Erythroblast (primary cell): ENCODE measurements at regions not wholly inside any gene's neighbourhood (a gene's known extent, or its start where the extent isn't known, plus 50 kb on each side); places are given as distances from the start of the nearest gene placed in this dataset.

Source experiments
- GATA1 ChIP-seq: IDR thresholded peaks from 2 replicates; pipeline ENCODE4 v1.6.1; 2011; ENCODE audit warnings: low read depth, mild to moderate bottlenecking, control low read depth, low read length, moderate library complexity
- POLR2A ChIP-seq: IDR thresholded peaks from 2 replicates; pipeline ENCODE4 v1.6.1; 2011; ENCODE audit warnings: mild to moderate bottlenecking, low read length

DNA sequence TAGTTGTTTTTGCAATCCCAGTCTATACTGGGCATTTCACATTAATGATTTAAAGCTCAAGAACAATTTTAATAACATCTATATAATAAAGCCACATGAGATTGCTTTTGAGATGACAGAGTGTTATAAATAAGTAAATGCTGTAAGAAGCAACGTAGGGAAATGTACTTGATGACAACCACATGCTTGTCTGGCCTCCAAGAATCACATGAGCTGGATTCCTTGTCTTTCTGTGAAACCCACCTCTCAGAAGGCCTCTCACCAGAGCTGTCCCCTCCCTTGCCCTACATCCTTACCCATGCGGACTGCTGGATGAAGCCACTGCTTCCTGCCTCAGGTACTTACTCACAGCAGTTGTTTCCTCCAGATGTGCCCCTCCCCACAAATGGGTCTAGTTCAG, 145.1 kb upstream of the CTTNBP2NL start:
- no peak for TF ChIP-seq POLR2A
- no peak for TF ChIP-seq GATA1
